NCI-H2081 (cell line): ENCODE measurements at regions not wholly inside any gene's neighbourhood (a gene's known extent, or its start where the extent isn't known, plus 50 kb on each side); places are given as distances from the start of the nearest gene placed in this dataset.
A peak's percentile ranks its signal among the peaks of the same experiment; 100 is the strongest.
"Not testable (repeated sequence)": the region's sequence is repeated elsewhere in the genome, so short reads cannot be mapped to it uniquely, and the experiment has no call there.

Experiments
- DNase-seq, 2 experiments: peaks; one replicate each; lab custom pipeline; 2025; lab: John Stamatoyannopoulos, UW

- no peak for DNase-seq
Measured at GRCh38 chr2:190742431-190742830, 93.5 kb downstream of the NAB1 start.

GRCh38 chr2:190744041-190744440, 95.2 kb downstream of the NAB1 start:
- DNase-seq = no peak

- no peak for DNase-seq
Measured at GRCh38 chr2:190746971-190747761, 98.3 kb downstream of the NAB1 start.

GRCh38 chr2:190748966-190749365, 100.1 kb downstream of the NAB1 start:
- no peak for DNase-seq

GRCh38 chr2:190755772-190756415, 107.0 kb downstream of the NAB1 start:
- no peak for DNase-seq

- DNase-seq = no peak
Measured at GRCh38 chr2:190759749-190760213, 110.9 kb downstream of the NAB1 start.

- DNase-seq = not testable (repeated sequence)
Measured at GRCh38 chr2:190760353-190761150, 111.7 kb downstream of the NAB1 start.

GRCh38 chr2:190761216-190761615, 112.3 kb downstream of the NAB1 start:
- DNase-seq = not testable (repeated sequence)

GRCh38 chr2:190762566-190762965, 113.7 kb downstream of the NAB1 start:
- DNase-seq = no peak

GRCh38 chr2:190763100-190763499, 114.2 kb downstream of the NAB1 start:
- no peak for DNase-seq

- DNase-seq = no peak
Measured at GRCh38 chr2:190763901-190764514, 115.1 kb downstream of the NAB1 start.

GRCh38 chr2:190765386-190766173, 115.0 kb upstream of the GLS start:
- DNase-seq = no peak

GRCh38 chr2:190766174-190766572, 114.4 kb upstream of the GLS start:
- no peak for DNase-seq

- DNase-seq = no peak
Measured at GRCh38 chr2:190766595-190766994, 114.0 kb upstream of the GLS start.

- DNase-seq = no peak
Measured at GRCh38 chr2:190767821-190768220, 112.8 kb upstream of the GLS start.

- DNase-seq = no peak
Measured at GRCh38 chr2:190769258-190769657, 111.4 kb upstream of the GLS start.

GRCh38 chr2:190771726-190772125, 108.9 kb upstream of the GLS start:
- no peak for DNase-seq

- no peak for DNase-seq
Measured at GRCh38 chr2:190780594-190780993, 100.0 kb upstream of the GLS start.

GRCh38 chr2:190781604-190782198, 98.9 kb upstream of the GLS start:
- DNase-seq = peak; percentile 49 to 54

- DNase-seq = no peak
Measured at GRCh38 chr2:190782264-190782663, 98.4 kb upstream of the GLS start.
